ENCODE measurements at regions not wholly inside any gene's neighbourhood (a gene's known extent, or its start where the extent isn't known, plus 50 kb on each side); places are given as distances from the start of the nearest gene placed in this dataset.

DNA sequence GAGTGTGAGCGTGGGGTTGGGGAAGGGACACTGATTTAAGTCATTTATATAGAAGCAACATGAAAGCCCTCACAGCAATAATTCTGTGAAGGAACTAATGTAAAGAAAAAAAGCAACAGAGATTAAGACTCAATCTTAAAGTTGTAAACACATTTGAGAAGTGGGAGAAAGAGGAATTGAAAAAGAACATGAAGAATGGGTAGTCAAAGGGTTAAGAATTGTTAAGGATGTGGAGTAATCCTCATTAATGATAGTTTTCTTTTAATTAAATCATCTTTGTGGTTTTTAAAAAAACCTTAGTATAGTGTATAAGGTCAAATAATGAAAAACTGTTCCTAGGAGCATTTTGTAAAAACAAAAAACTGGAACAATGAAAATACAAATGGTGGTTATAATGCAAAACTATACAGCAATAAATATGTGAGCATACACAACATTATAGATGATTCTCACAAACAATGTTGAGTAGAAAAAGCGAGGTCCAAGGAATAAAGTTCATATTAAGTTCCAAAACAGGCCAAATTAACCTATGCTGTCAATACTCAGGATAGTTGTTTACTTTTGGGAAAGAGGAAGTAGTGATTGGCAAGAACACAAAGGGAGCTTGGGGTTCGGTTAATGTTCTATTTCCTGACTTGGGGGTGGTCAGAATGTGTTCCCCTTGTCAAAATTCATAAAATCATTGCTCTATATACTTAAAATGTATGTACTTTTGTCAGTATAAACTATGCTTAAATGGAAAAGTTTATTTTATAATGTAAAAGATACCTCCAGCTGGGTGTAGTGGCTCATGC is 120.4 kb upstream of the ATF7IP start:
- FAIRE-seq (no peak), ATAC-seq (no peak), DNase-seq (ENCODE audit: low spot score) (no peak)
- Histone ChIP-seq H4K20me1 (ENCODE audit: insufficient read depth, low read length) (no peaks in the 10 kb centered on the region), H3K4me2 (ENCODE audit: low read depth, low read length) (no peak overlapping the region; the same call in 1 of the 2 replicates), H3K27ac (ENCODE audit: extremely low read length, insufficient read depth, low read length) (no peak overlapping the region), H3K4me3 (replicated peaks in 1 of 3; ENCODE audit: insufficient read depth in 1 of 3, low read depth in 2 of 3, low read length in 3 of 3) (no peak overlapping the region), H3K36me3 (replicated peaks in 1 of 2; ENCODE audit: control insufficient read depth in 1 of 2, insufficient read depth in 2 of 2, low read length in 2 of 2) (no peaks in the 10 kb centered on the region), H3K27me3 (ENCODE audit: control insufficient read depth in 1 of 2, insufficient read depth in 2 of 2, low read length in 2 of 2) (no peaks in the 10 kb centered on the region), H2AFZ (ENCODE audit: low read length) (no peak overlapping the region), H3K9ac (ENCODE audit: insufficient read depth, low read depth, low read length) (no peak overlapping the region), H3K9me3 (ENCODE audit: low read length) (peaks cover 5% of the 10 kb centered on the region; the same call in 1 of the 2 replicates), H3K79me2 (ENCODE audit: insufficient read depth, low read length) (no peaks in the 10 kb centered on the region), H3K4me1 (ENCODE audit: insufficient read depth, low read length) (peaks cover 18% of the 10 kb centered on the region)
- intact Hi-C loops (cut with micrococcal nuclease; ENCODE audit: unreplicated experiment) (no loop called here), in situ Hi-C loops (cut with HindIII; ENCODE audit: extremely low pct_ligation_motif_present, low pct_unique_long_range_greater_than_20kb) (loop anchor here (25.0 kb wide), 1 partner anchor 467 kb away; no protein-coding TSS in a partner anchor)
- BruUV-seq (replicated peaks): no TSS peak
- 13% methylated on average over 3 of the region's 3 CpGs for WGBS (ENCODE audit: low lambda C conversion rate)
- CTCF ChIA-PET (ENCODE audit: low intra/inter-chr PET ratio, low total read pairs): no interaction called here
- no peak for TF ChIP-seq FOXA1 (IDR thresholded peaks at IDR 0.05)
- 0 out of 2 replicates have a peak, but pooled peaks have one; percentile 5 for TF ChIP-seq FOXA1 (CRISPR knock-in tag; IDR thresholded peaks at IDR 0.05)
- TF ChIP-seq ZBTB39 (CRISPR knock-in tag; IDR thresholded peaks at IDR 0.05): no peak
- POLR2A ChIA-PET: no interaction called here

DNA sequence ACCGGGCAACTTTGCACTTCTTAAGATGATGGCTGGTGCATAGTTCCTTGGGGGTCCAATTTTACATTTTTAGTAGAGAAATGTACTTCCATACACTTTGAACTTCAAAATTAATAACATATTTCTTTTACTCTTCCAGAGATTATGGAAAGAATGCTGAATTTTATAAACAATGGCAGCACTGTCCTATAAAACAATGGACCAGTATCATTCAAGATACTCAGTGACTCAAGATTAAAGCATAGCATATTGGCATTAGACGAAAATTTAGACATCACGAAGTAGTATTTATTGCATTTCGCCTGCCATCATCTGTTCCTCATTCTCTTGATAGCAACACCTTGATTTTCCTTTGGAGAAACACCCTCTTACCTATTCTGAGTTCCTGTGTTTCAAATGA is 118.3 kb upstream of the ATF7IP start:
- in situ Hi-C loops (cut with HindIII; ENCODE audit: extremely low pct_ligation_motif_present, low pct_unique_long_range_greater_than_20kb): loop anchor here (25.0 kb wide), 1 partner anchor 465 kb away; no protein-coding TSS in a partner anchor
- Histone ChIP-seq H3K4me1 (ENCODE audit: insufficient read depth, low read length) (peaks cover 17% of the 10 kb centered on the region), H3K36me3 (replicated peaks in 1 of 2; ENCODE audit: control insufficient read depth in 1 of 2, insufficient read depth in 2 of 2, low read length in 2 of 2) (no peaks in the 10 kb centered on the region), H3K4me3 (replicated peaks in 1 of 3; ENCODE audit: insufficient read depth in 1 of 3, low read depth in 2 of 3, low read length in 3 of 3) (no peak overlapping the region), H4K20me1 (ENCODE audit: insufficient read depth, low read length) (no peaks in the 10 kb centered on the region), H3K79me2 (ENCODE audit: insufficient read depth, low read length) (no peaks in the 10 kb centered on the region), H3K4me2 (ENCODE audit: low read depth, low read length) (no peak overlapping the region), H3K27ac (ENCODE audit: extremely low read length, insufficient read depth, low read length) (no peak overlapping the region), H3K9ac (ENCODE audit: insufficient read depth, low read depth, low read length) (no peak overlapping the region), H3K9me3 (ENCODE audit: low read length) (peaks cover 3% of the 10 kb centered on the region; the same call in 1 of the 2 replicates), H2AFZ (ENCODE audit: low read length) (no peak overlapping the region), H3K27me3 (ENCODE audit: control insufficient read depth in 1 of 2, insufficient read depth in 2 of 2, low read length in 2 of 2) (no peaks in the 10 kb centered on the region)
- DNase-seq (ENCODE audit: low spot score): no peak
- no peak for ATAC-seq
- WGBS (ENCODE audit: low lambda C conversion rate): 12% methylated on average over 4 of the region's 4 CpGs
- CTCF ChIA-PET (ENCODE audit: low intra/inter-chr PET ratio, low total read pairs): no interaction called here
- POLR2A ChIA-PET: no interaction called here
- no peak for FAIRE-seq
- intact Hi-C loops (cut with micrococcal nuclease; ENCODE audit: unreplicated experiment): no loop called here
- no TSS peak for BruUV-seq (replicated peaks)
- TF ChIP-seq ETV6 (CRISPR knock-in tag; conservative IDR thresholded peaks at IDR 0.05): no peak
- TF ChIP-seq CCAR2 (optimal IDR thresholded peaks at IDR 0.05; ENCODE audit: low read depth, low read length): no peak
- TF ChIP-seq, protein P1, sequence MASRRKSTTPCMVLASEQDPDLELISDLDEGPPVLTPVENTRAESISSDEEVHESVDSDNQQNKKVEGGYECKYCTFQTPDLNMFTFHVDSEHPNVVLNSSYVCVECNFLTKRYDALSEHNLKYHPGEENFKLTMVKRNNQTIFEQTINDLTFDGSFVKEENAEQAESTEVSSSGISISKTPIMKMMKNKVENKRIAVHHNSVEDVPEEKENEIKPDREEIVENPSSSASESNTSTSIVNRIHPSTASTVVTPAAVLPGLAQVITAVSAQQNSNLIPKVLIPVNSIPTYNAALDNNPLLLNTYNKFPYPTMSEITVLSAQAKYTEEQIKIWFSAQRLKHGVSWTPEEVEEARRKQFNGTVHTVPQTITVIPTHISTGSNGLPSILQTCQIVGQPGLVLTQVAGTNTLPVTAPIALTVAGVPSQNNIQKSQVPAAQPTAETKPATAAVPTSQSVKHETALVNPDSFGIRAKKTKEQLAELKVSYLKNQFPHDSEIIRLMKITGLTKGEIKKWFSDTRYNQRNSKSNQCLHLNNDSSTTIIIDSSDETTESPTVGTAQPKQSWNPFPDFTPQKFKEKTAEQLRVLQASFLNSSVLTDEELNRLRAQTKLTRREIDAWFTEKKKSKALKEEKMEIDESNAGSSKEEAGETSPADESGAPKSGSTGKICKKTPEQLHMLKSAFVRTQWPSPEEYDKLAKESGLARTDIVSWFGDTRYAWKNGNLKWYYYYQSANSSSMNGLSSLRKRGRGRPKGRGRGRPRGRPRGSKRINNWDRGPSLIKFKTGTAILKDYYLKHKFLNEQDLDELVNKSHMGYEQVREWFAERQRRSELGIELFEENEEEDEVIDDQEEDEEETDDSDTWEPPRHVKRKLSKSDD (CRISPR knock-in tag; IDR thresholded peaks at IDR 0.05; ENCODE audit: low read depth): no peak
- TF ChIP-seq ARNT2 (CRISPR knock-in tag; IDR thresholded peaks at IDR 0.05; ENCODE audit: low read depth): no peak
- TF ChIP-seq STAG1 (CRISPR knock-in tag; IDR thresholded peaks at IDR 0.05): no peak
- TF ChIP-seq ZNF816 (CRISPR knock-in tag; IDR thresholded peaks at IDR 0.05; ENCODE audit: borderline replicate concordance): no peak
- TF ChIP-seq ETS1 (CRISPR knock-in tag; IDR thresholded peaks at IDR 0.05): no peak
- TF ChIP-seq KLF16 (CRISPR knock-in tag; IDR thresholded peaks at IDR 0.05): no peak
- no peak for TF ChIP-seq ZFP82 (CRISPR knock-in tag; IDR thresholded peaks at IDR 0.05; ENCODE audit: borderline replicate concordance)

Data from HepG2 (cell line).